Mucosa of gallbladder (tissue), 1 donor: ENCODE measurements at regions not wholly inside any gene's neighbourhood (a gene's known extent, or its start where the extent isn't known, plus 50 kb on each side); places are given as distances from the start of the nearest gene placed in this dataset.

Experiments used
- DNase-seq: peaks from one replicate; pipeline ENCODE4 v3.0.0-alpha.2; 2020; ENCODE audit warnings: low spot score
- donor health status: DM: no; HTN: no; CAD: no.

GRCh38 chr5:3221432-3221831 lies 374.2 kb upstream of the IRX1 start:
- DNase-seq, result no peak

- no peak for DNase-seq
Observed at GRCh38 chr5:3220638-3221288, 374.9 kb upstream of the IRX1 start.

GRCh38 chr5:3220201-3220600 lies 375.4 kb upstream of the IRX1 start:
- DNase-seq, result no peak

- DNase-seq, result no peak
Observed at GRCh38 chr5:3218916-3219650, 376.5 kb upstream of the IRX1 start.

- no peak for DNase-seq
Observed at GRCh38 chr5:3217771-3218495, 377.7 kb upstream of the IRX1 start.

- no peak for DNase-seq
Observed at GRCh38 chr5:3217114-3217513, 378.5 kb upstream of the IRX1 start.

GRCh38 chr5:3216386-3216785 lies 379.2 kb upstream of the IRX1 start:
- DNase-seq, result no peak

- DNase-seq, result no peak
Observed at GRCh38 chr5:3214838-3215374, 380.7 kb upstream of the IRX1 start.

- DNase-seq, result no peak
Observed at GRCh38 chr5:3214396-3214795, 381.2 kb upstream of the IRX1 start.

GRCh38 chr5:3212869-3213268 lies 382.8 kb upstream of the IRX1 start:
- DNase-seq, result no peak

- DNase-seq, result no peak
Observed at GRCh38 chr5:3210531-3210930, 385.1 kb upstream of the IRX1 start.

GRCh38 chr5:3209918-3210317 lies 385.7 kb upstream of the IRX1 start:
- no peak for DNase-seq

GRCh38 chr5:3202570-3202969 lies 393.1 kb upstream of the IRX1 start:
- DNase-seq, result no peak

- no peak for DNase-seq
Observed at GRCh38 chr5:3201941-3202340, 393.7 kb upstream of the IRX1 start.

- no peak for DNase-seq
Observed at GRCh38 chr5:3201121-3201520, 394.5 kb upstream of the IRX1 start.

GRCh38 chr5:3199962-3200755 lies 395.5 kb upstream of the IRX1 start:
- no peak for DNase-seq

GRCh38 chr5:3198074-3198449 lies 397.6 kb upstream of the IRX1 start:
- DNase-seq, result no peak

GRCh38 chr5:3197304-3198073 lies 398.1 kb upstream of the IRX1 start:
- no peak for DNase-seq

- DNase-seq, result no peak
Observed at GRCh38 chr5:3195994-3196393, 399.6 kb upstream of the IRX1 start.

GRCh38 chr5:3194684-3195083 lies 400.9 kb upstream of the IRX1 start:
- no peak for DNase-seq

GRCh38 chr5:3194271-3194670 lies 401.4 kb upstream of the IRX1 start:
- DNase-seq, result no peak
